WTC11 (cell line): ENCODE measurements at regions not wholly inside any gene's neighbourhood (a gene's known extent, or its start where the extent isn't known, plus 50 kb on each side); places are given as distances from the start of the nearest gene placed in this dataset.

Experiments
- ATF2 ChIP-seq: sonication (generic); formaldehyde crosslinking; IDR thresholded peaks from 2 replicates; pipeline ENCODE4 v1.8.1; 2022; ENCODE audit warnings: low read depth, missing genetic modification reagents, borderline replicate concordance
- CBFB ChIP-seq: sonication (generic); formaldehyde crosslinking; IDR thresholded peaks from 2 replicates; pipeline ENCODE4 v1.8.1; 2022; ENCODE audit warnings: mild to moderate bottlenecking, low read depth, missing genetic modification reagents
- CREM ChIP-seq: sonication (generic); formaldehyde crosslinking; IDR thresholded peaks from 2 replicates; pipeline ENCODE4 v1.8.1; 2022; ENCODE audit warnings: mild to moderate bottlenecking, missing genetic modification reagents, moderate library complexity
- CTCF ChIP-seq: fragments of 200-600 bp; IDR thresholded peaks from 2 replicates; pipeline ENCODE4 v1.8.0; 2022; ENCODE audit warnings: antibody characterized with exemption
- E2F5 ChIP-seq: sonication (generic); formaldehyde crosslinking; IDR thresholded peaks from 2 replicates; pipeline ENCODE4 v1.8.1; 2022; ENCODE audit warnings: mild to moderate bottlenecking, moderate library complexity, missing genetic modification reagents
- TCF7 ChIP-seq: sonication (generic); formaldehyde crosslinking; IDR thresholded peaks from 2 replicates; pipeline ENCODE4 v1.8.0; 2022; ENCODE audit warnings: mild to moderate bottlenecking, low read depth, missing genetic modification reagents, moderate library complexity
- USF2 ChIP-seq: sonication (generic); formaldehyde crosslinking; IDR thresholded peaks from 2 replicates; pipeline ENCODE4 v1.8.1; 2023; ENCODE audit warnings: mild to moderate bottlenecking, missing genetic modification reagents, moderate library complexity
- ZNF423 ChIP-seq: fragments of 250-450 bp; sonication (Bioruptor Pico); IDR thresholded peaks from 2 replicates; pipeline ENCODE4 v2.1.2; 2022; ENCODE audit warnings: mild to moderate bottlenecking, moderate library complexity
- ZSCAN18 ChIP-seq: fragments of 250-450 bp; sonication (Bioruptor Pico); IDR thresholded peaks from 2 replicates; pipeline ENCODE4 v2.1.2; 2022; ENCODE audit warnings: mild to moderate bottlenecking, moderate library complexity

- no peak for TF ChIP-seq ATF2 (CRISPR knock-in tag)
- no peak for TF ChIP-seq CTCF
- TF ChIP-seq E2F5 (CRISPR knock-in tag): no peak
- TF ChIP-seq CREM: no peak
- TF ChIP-seq CBFB (CRISPR knock-in tag): no peak
- TF ChIP-seq ZSCAN18 (CRISPR knock-in tag): no peak
- TF ChIP-seq USF2: no peak
- no peak for TF ChIP-seq TCF7 (CRISPR knock-in tag)
- no peak for TF ChIP-seq ZNF423 (CRISPR knock-in tag)
These were observed 112.4 kb upstream of the NOCT start for GRCh38 chr4:138903185-138903584.
